Epithelial cell of esophagus (primary cell): ENCODE measurements at regions not wholly inside any gene's neighbourhood (a gene's known extent, or its start where the extent isn't known, plus 50 kb on each side); places are given as distances from the start of the nearest gene placed in this dataset.

ENCODE experiments used
- DNase-seq: peaks from one replicate; pipeline ENCODE4 v3.0.0; 2010; ENCODE audit warnings: low read depth
- H3K4me3 ChIP-seq: 2 replicates; pipeline ENCODE4 v1.5.1; 2011; ENCODE audit warnings: mild to moderate bottlenecking, low read length, control low read depth
- CTCF ChIP-seq: IDR thresholded peaks from 2 replicates; pipeline ENCODE4 v1.5.1; 2011; ENCODE audit warnings: low read depth, mild to moderate bottlenecking, low read length, control low read depth, inconsistent platforms; ENCODE audit not compliant: insufficient read depth; ENCODE audit errors: missing control alignments

- no peak for TF ChIP-seq CTCF
- H3K4me3 ChIP-seq: no peak overlapping the region
- no peak for DNase-seq
These were observed 86.2 kb downstream of the TEX29 start for GRCh38 chr13:111406636-111407035.

- H3K4me3 ChIP-seq: no peak overlapping the region
- no peak for TF ChIP-seq CTCF
- no peak for DNase-seq
These were observed 87.1 kb downstream of the TEX29 start for GRCh38 chr13:111407381-111408131.

GRCh38 chr13:111409413-111409812, 89.0 kb downstream of the TEX29 start:
- no peak for TF ChIP-seq CTCF

GRCh38 chr13:111410232-111411021, 90.0 kb downstream of the TEX29 start:
- TF ChIP-seq CTCF: no peak
- H3K4me3 ChIP-seq: no peak overlapping the region
- DNase-seq: no peak

More at GRCh38 chr13:111409413-111409812, 89.0 kb downstream of the TEX29 start:
- no peak for DNase-seq
- no peak overlapping the region for H3K4me3 ChIP-seq

- H3K4me3 ChIP-seq: no peak overlapping the region
- TF ChIP-seq CTCF: no peak
- DNase-seq: no peak
These were observed 90.9 kb downstream of the TEX29 start for GRCh38 chr13:111411151-111411858.

GRCh38 chr13:111411919-111412650, 91.6 kb downstream of the TEX29 start:
- H3K4me3 ChIP-seq: no peak overlapping the region
- no peak for DNase-seq
- TF ChIP-seq CTCF: no peak
